Loucy (cell line): ENCODE measurements at regions not wholly inside any gene's neighbourhood (a gene's known extent, or its start where the extent isn't known, plus 50 kb on each side); places are given as distances from the start of the nearest gene placed in this dataset.

Experiments
- H2AFZ ChIP-seq: fragments of 200-600 bp; sonication (generic); 2 replicates; pipeline ENCODE4 v1.6.0; 2016; ENCODE audit warnings: antibody characterized with exemption, mild to moderate bottlenecking, low read length, moderate library complexity
- H3F3A ChIP-seq: fragments of 200-600 bp; 2 replicates; pipeline ENCODE4 v1.6.0; 2016; ENCODE audit warnings: antibody characterized with exemption, low read depth, mild to moderate bottlenecking
- H3K27me3 ChIP-seq: fragments of 200-600 bp; sonication (generic); 2 replicates; pipeline ENCODE4 v1.6.1; 2014; ENCODE audit warnings: low read length, mild to moderate bottlenecking; ENCODE audit not compliant: insufficient read depth, poor library complexity, severe bottlenecking
- H3K36me3 ChIP-seq: fragments of 200-600 bp; sonication (generic); 2 replicates; pipeline ENCODE4 v1.6.1; 2016; ENCODE audit warnings: low read length; ENCODE audit not compliant: insufficient read depth
- H3K4me1 ChIP-seq: fragments of 200-600 bp; sonication (generic); 2 replicates; pipeline ENCODE4 v1.5.1; 2014; ENCODE audit warnings: low read length, mild to moderate bottlenecking; ENCODE audit not compliant: insufficient read depth, poor library complexity, severe bottlenecking
- H3K4me2 ChIP-seq: fragments of 200-600 bp; sonication (generic); 2 replicates; pipeline ENCODE4 v1.6.0; 2014; ENCODE audit warnings: antibody characterized with exemption, low read length, low read depth, mild to moderate bottlenecking; ENCODE audit not compliant: poor library complexity, severe bottlenecking
- H3K4me3 ChIP-seq: fragments of 200-600 bp; sonication (generic); 2 replicates; pipeline ENCODE4 v1.5.1; 2014; ENCODE audit warnings: low read length, mild to moderate bottlenecking, mixed read lengths; ENCODE audit not compliant: poor library complexity, severe bottlenecking
- H3K79me2 ChIP-seq: fragments of 200-600 bp; sonication (generic); 2 replicates; pipeline ENCODE4 v1.6.1; 2014; ENCODE audit warnings: low read length; ENCODE audit not compliant: insufficient read depth
- H3K9ac ChIP-seq: fragments of 200-600 bp; sonication (generic); 2 replicates; pipeline ENCODE4 v1.6.0; 2014; ENCODE audit warnings: mild to moderate bottlenecking, low read depth, low read length, moderate library complexity; ENCODE audit not compliant: poor library complexity, severe bottlenecking
- H3K9me2 ChIP-seq: fragments of 200-600 bp; sonication (generic); replicated peaks from 2 replicates; pipeline ENCODE4 v1.6.1; 2016; ENCODE audit warnings: low read depth, low read length, mixed read lengths
- H3K9me3 ChIP-seq: fragments of 200-600 bp; sonication (generic); 2 replicates; pipeline ENCODE4 v1.6.1; 2014; ENCODE audit warnings: mild to moderate bottlenecking, antibody characterized with exemption, low read length, low read depth; ENCODE audit not compliant: insufficient read depth
- H4K20me1 ChIP-seq: fragments of 200-600 bp; sonication (generic); 2 replicates; pipeline ENCODE4 v1.6.0; 2014; ENCODE audit warnings: antibody characterized with exemption, low read length, mild to moderate bottlenecking; ENCODE audit not compliant: insufficient read depth, poor library complexity, severe bottlenecking
- CTCF ChIP-seq: fragments of 200-600 bp; sonication (generic); conservative IDR thresholded peaks from 2 replicates; pipeline ENCODE4 v1.5.1; 2014; ENCODE audit warnings: mild to moderate bottlenecking, antibody characterized with exemption, low read length
- EZH2phosphoT487 ChIP-seq: fragments of 200-600 bp; IDR thresholded peaks from 2 replicates; pipeline ENCODE4 v1.6.1; 2018; ENCODE audit warnings: antibody characterized with exemption, mild to moderate bottlenecking, moderate library complexity, borderline replicate concordance

- Histone ChIP-seq H3K79me2 (no peaks in the 10 kb centered on the region), H3K36me3 (no peaks in the 10 kb centered on the region), H3K9me3 (peaks cover 3% of the 10 kb centered on the region; the same call in 1 of the 2 replicates), H3K9ac (no peak overlapping the region), H3K4me3 (no peak overlapping the region), H3K4me1 (no peaks in the 10 kb centered on the region), H3K9me2 (no peaks in the 10 kb centered on the region), H4K20me1 (no peaks in the 10 kb centered on the region), H3F3A (0 out of 2 replicates have a peak, but pooled peaks cover 3% of the 10 kb centered on the region), H3K4me2 (no peak overlapping the region), H2AFZ (no peak overlapping the region), H3K27me3 (no peaks in the 10 kb centered on the region)
- TF ChIP-seq EZH2phosphoT487 (no peak), CTCF (no peak)
Observed at GRCh38 chr9:91122755-91123154, 239.0 kb downstream of the AUH start.

GRCh38 chr9:91126761-91127445 lies 234.8 kb downstream of the AUH start:
- Histone ChIP-seq H2AFZ (no peak overlapping the region), H3K4me2 (no peak overlapping the region), H3K9ac (no peak overlapping the region), H3K9me2 (no peaks in the 10 kb centered on the region), H3K4me3 (no peak overlapping the region), H3K79me2 (no peaks in the 10 kb centered on the region), H3K27me3 (no peaks in the 10 kb centered on the region), H3K9me3 (no peaks in the 10 kb centered on the region), H4K20me1 (no peaks in the 10 kb centered on the region), H3F3A (0 out of 2 replicates have a peak, but pooled peaks cover 3% of the 10 kb centered on the region), H3K36me3 (no peaks in the 10 kb centered on the region), H3K4me1 (peaks cover 22% of the 10 kb centered on the region)
- TF ChIP-seq EZH2phosphoT487 (no peak), CTCF (no peak)

- TF ChIP-seq EZH2phosphoT487 (no peak), CTCF (no peak)
- Histone ChIP-seq H3K4me2 (no peak overlapping the region), H2AFZ (no peak overlapping the region), H3K79me2 (no peaks in the 10 kb centered on the region), H3K4me1 (peaks cover 27% of the 10 kb centered on the region), H3K9me2 (no peaks in the 10 kb centered on the region), H3K9ac (no peak overlapping the region), H3K27me3 (no peaks in the 10 kb centered on the region), H4K20me1 (no peaks in the 10 kb centered on the region), H3K4me3 (no peak overlapping the region), H3K9me3 (no peaks in the 10 kb centered on the region), H3F3A (no peaks in the 10 kb centered on the region), H3K36me3 (no peaks in the 10 kb centered on the region)
Observed at GRCh38 chr9:91127653-91128052, 234.1 kb downstream of the AUH start.
